Endothelial cell of umbilical vein (primary cell): ENCODE measurements at regions not wholly inside any gene's neighbourhood (a gene's known extent, or its start where the extent isn't known, plus 50 kb on each side); places are given as distances from the start of the nearest gene placed in this dataset.

ENCODE experiments used
- BruUV-seq: library from RNA; stranded (reverse); fragments of 400-500 nt; replicated peaks from 2 replicates; lab custom pipeline; 2021; lab: Mats Ljungman, UMichigan
- CTCF ChIA-PET: fragments of 300-600, 350-600 bp; sonication (Branson Sonifier 250); formaldehyde crosslinking; loops from one replicate; lab custom pipeline; 2021; ENCODE audit warnings: antibody characterized with exemption, inconsistent platforms; lab: Charles Lee
- POLR2A ChIA-PET: fragments of 300-600, 350-600 bp; sonication (Branson Sonifier 250); formaldehyde crosslinking; loops from one replicate; lab custom pipeline; 2021; ENCODE audit warnings: antibody characterized with exemption, inconsistent platforms; lab: Charles Lee
- DNase-seq: peaks from one replicate; pipeline ENCODE4 v3.0.0-alpha.2; 2011; ENCODE audit warnings: low read depth, low spot score
- FAIRE-seq: peaks from 2 replicates; lab custom pipeline; 2011; peaks lifted over from hg19 to GRCh38; lab: Jason Lieb, UNC
- H2AFZ ChIP-seq: 2 replicates; pipeline ENCODE4 v1.6.0; 2012; ENCODE audit warnings: low read depth, low read length, control low read depth, inconsistent platforms
- H3K27ac ChIP-seq: 2 replicates; pipeline ENCODE4 v1.5.1; 2011; ENCODE audit warnings: low read depth, mild to moderate bottlenecking, control low read depth, low read length, moderate library complexity; ENCODE audit not compliant: insufficient read depth
- H3K27me3 ChIP-seq, 2 experiments: 2 replicates each; pipeline versions ENCODE4 v1.6.0 to v1.6.1; 2011; ENCODE audit warnings: low read length in 2 of 2, mixed read lengths in 1 of 2; ENCODE audit not compliant: control insufficient read depth in 2 of 2, insufficient read depth in 2 of 2
- H3K36me3 ChIP-seq, 2 experiments: 2 replicates in 1 of 2; 3 replicates in 1 of 2; pipeline ENCODE4 v1.5.1; 2011; ENCODE audit warnings: low read length in 2 of 2, mild to moderate bottlenecking in 1 of 2, moderate library complexity in 1 of 2; ENCODE audit not compliant: control insufficient read depth in 2 of 2, insufficient read depth in 2 of 2; ENCODE audit errors: extremely low read depth in 1 of 2
- H3K4me1 ChIP-seq: 3 replicates; pipeline ENCODE4 v1.5.1; 2011; ENCODE audit warnings: mild to moderate bottlenecking, low read length; ENCODE audit not compliant: control insufficient read depth, insufficient read depth; ENCODE audit errors: extremely low read depth
- H3K4me2 ChIP-seq: 2 replicates; pipeline ENCODE4 v1.6.1; 2011; ENCODE audit warnings: low read length, control low read depth, mixed read lengths; ENCODE audit not compliant: insufficient read depth
- H3K4me3 ChIP-seq, 3 experiments: fragments of 200-600 bp in 1 of 3; sonication (generic), shearing (Covaris generic) in 1 of 3; replicated peaks in 1 of 3; 2 replicates each; pipeline ENCODE4 v1.5.1; 2011 to 2016; ENCODE audit warnings: control low read depth in 3 of 3, low read length in 3 of 3, mild to moderate bottlenecking in 2 of 3, inconsistent platforms in 1 of 3, low read depth in 1 of 3, moderate library complexity in 1 of 3; ENCODE audit not compliant: insufficient read depth in 1 of 3
- H3K79me2 ChIP-seq: 2 replicates; pipeline ENCODE4 v1.6.0; 2012; ENCODE audit warnings: low read length, inconsistent platforms; ENCODE audit not compliant: control insufficient read depth, insufficient read depth
- H3K9ac ChIP-seq: replicated peaks from 2 replicates; pipeline ENCODE3; 2011; ENCODE audit warnings: low read length, control low read depth; ENCODE audit not compliant: insufficient read depth; ENCODE audit errors: extremely low read depth
- H3K9me1 ChIP-seq: replicated peaks from 3 replicates; pipeline ENCODE4 v1.6.0; 2011; ENCODE audit warnings: mild to moderate bottlenecking, low read length; ENCODE audit not compliant: control insufficient read depth, insufficient read depth; ENCODE audit errors: extremely low read depth
- H3K9me3 ChIP-seq: replicated peaks from 2 replicates; pipeline ENCODE4 v1.5.1; 2012; ENCODE audit warnings: low read length, inconsistent platforms; ENCODE audit not compliant: control insufficient read depth, insufficient read depth
- H4K20me1 ChIP-seq: replicated peaks from 2 replicates; pipeline ENCODE3; 2011; ENCODE audit warnings: mild to moderate bottlenecking, low read length; ENCODE audit not compliant: control insufficient read depth, insufficient read depth; ENCODE audit errors: extremely low read depth
- CTCF ChIP-seq, 2 donors: IDR thresholded peaks; 1 replicate in 1 of 2; 2 replicates in 1 of 2; pipeline ENCODE4 v1.5.1; 2011; ENCODE audit warnings: low read length in 2 of 2, mild to moderate bottlenecking in 2 of 2, moderate library complexity in 2 of 2, control low read depth in 1 of 2, inconsistent platforms in 1 of 2, low read depth in 1 of 2; ENCODE audit not compliant: insufficient read depth in 1 of 2; ENCODE audit errors: extremely low read depth in 1 of 2
- EZH2 ChIP-seq: IDR thresholded peaks from 2 replicates; pipeline ENCODE4 v1.6.1; 2012; ENCODE audit warnings: borderline replicate concordance, low read depth, mild to moderate bottlenecking, moderate library complexity, low read length, inconsistent platforms; ENCODE audit not compliant: severe bottlenecking
- FOS ChIP-seq: IDR thresholded peaks from 2 replicates; pipeline ENCODE4 v1.6.1; 2011; ENCODE audit warnings: mild to moderate bottlenecking, low read length, moderate library complexity, borderline replicate concordance; ENCODE audit not compliant: insufficient read depth
- GATA2 ChIP-seq: IDR thresholded peaks from 2 replicates; pipeline ENCODE4 v1.7.0; 2011; ENCODE audit warnings: low read depth, mild to moderate bottlenecking, moderate library complexity, mixed read lengths, low read length; ENCODE audit not compliant: insufficient read length, insufficient read depth
- JUN ChIP-seq: IDR thresholded peaks from 2 replicates; pipeline ENCODE4 v1.6.1; 2011; ENCODE audit warnings: borderline replicate concordance, low read depth; ENCODE audit not compliant: insufficient read length, insufficient read depth
- MAX ChIP-seq: IDR thresholded peaks from 2 replicates; pipeline ENCODE4 v1.6.1; 2011; ENCODE audit not compliant: insufficient read depth, insufficient read length
- MYC ChIP-seq: IDR thresholded peaks from one replicate; pipeline ENCODE4 v1.6.1; 2011; ENCODE audit warnings: mild to moderate bottlenecking, low read depth, low read length
- POLR2A ChIP-seq: IDR thresholded peaks from 2 replicates; pipeline ENCODE4 v1.6.1; 2012; ENCODE audit warnings: low read depth, mild to moderate bottlenecking, control low read depth, low read length
- POLR2AphosphoS5 ChIP-seq: IDR thresholded peaks from 2 replicates; pipeline ENCODE4 v1.6.1; 2012; ENCODE audit warnings: low read depth, mild to moderate bottlenecking, control low read depth, low read length, moderate library complexity; ENCODE audit not compliant: insufficient read depth
- dilution Hi-C: fragments of 300-500 bp; cut with MboI; formaldehyde crosslinking; loops from one replicate; pipeline ENCODE4 v1.15.0; 2019; ENCODE audit warnings: low sequenced_read_pairs; ENCODE audit not compliant: extremely low pct_ligation_motif_present
- intact Hi-C: fragments of 100-400 bp; cut with micrococcal nuclease; formaldehyde crosslinking; loops from one replicate; pipeline ENCODE4 v1.10.0; 2022

- CTCF ChIA-PET = interaction anchor here (1.0 to 3.1 kb wide), 4 partner anchors 9 to 38 kb away, joined by 3 to 15 read pairs (median 4); no protein-coding TSS in a partner anchor
- Histone ChIP-seq H3K27ac (no peak overlapping the region), H3K9ac (no peak overlapping the region), H3K79me2 (no peaks in the 10 kb centered on the region), H3K9me1 (no peaks in the 10 kb centered on the region), H3K9me3 (no peaks in the 10 kb centered on the region), H3K27me3 (no peaks in the 10 kb centered on the region), H3K4me3 (no peak overlapping the region), H3K4me1 (peaks cover 2% of the 10 kb centered on the region), H3K4me2 (no peak overlapping the region), H2AFZ (no peak overlapping the region), H3K36me3 (no peaks in the 10 kb centered on the region), H4K20me1 (no peaks in the 10 kb centered on the region)
- intact Hi-C loops = no loop called here
- TF ChIP-seq EZH2 (no peak), POLR2AphosphoS5 (no peak), POLR2A (no peak), GATA2 (no peak), MYC (no peak), JUN (no peak), FOS (no peak), MAX (no peak), CTCF (IDR thresholded peaks at IDR 0.05; ENCODE audit: extremely low read depth in 1 of 2, insufficient read depth in 1 of 2, low read depth in 1 of 2, low read length in 2 of 2) (no peak)
- POLR2A ChIA-PET = no interaction called here
- FAIRE-seq = no peak
- no peak for DNase-seq
- no TSS peak for BruUV-seq
- dilution Hi-C loops = no loop called here
These were observed 67.1 kb downstream of the TANC2 start for GRCh38 chr17:63033142-63033541.
